ENCODE measurements at regions not wholly inside any gene's neighbourhood (a gene's known extent, or its start where the extent isn't known, plus 50 kb on each side); places are given as distances from the start of the nearest gene placed in this dataset.

DNA sequence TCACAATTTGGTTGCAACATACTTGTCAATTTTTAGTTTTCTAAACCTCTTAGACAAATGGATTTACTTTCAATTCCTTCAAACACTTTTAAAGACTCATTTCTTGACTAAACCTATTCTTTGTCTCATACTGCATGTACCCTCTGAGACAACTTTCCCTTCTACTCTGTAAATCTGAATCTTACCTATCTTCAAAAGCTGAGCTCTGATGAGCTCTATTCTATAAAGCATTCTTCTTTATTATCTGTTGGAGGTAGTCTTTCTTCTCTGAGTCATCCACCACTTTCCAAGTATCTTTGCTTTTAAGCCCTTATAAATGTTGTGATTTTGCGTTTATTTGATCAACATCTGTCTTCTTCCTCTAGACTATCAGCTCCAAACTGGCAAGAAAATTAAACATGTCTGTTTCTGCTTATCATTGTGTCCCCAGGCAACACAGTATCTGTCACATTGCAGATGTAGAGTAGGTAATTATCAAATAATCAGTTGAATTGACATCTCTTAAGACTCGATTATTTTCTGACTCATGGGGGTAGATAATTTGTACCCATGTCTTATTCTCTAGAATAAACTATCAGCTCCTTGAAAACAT, 265.6 kb upstream of the FAR2 start:
- DNase-seq = no peak
- H3K9me3 Mint-ChIP-seq = no peaks in the 10 kb centered on the region
- no peak overlapping the region for H3K27ac Mint-ChIP-seq
- H3K36me3 Mint-ChIP-seq (ENCODE audit: low read depth) = no peaks in the 10 kb centered on the region
- H3K27me3 Mint-ChIP-seq (ENCODE audit: insufficient read depth) = peaks cover 7% of the 10 kb centered on the region; the same call in 1 of the 2 replicates
- TF ChIP-seq, protein P1, sequence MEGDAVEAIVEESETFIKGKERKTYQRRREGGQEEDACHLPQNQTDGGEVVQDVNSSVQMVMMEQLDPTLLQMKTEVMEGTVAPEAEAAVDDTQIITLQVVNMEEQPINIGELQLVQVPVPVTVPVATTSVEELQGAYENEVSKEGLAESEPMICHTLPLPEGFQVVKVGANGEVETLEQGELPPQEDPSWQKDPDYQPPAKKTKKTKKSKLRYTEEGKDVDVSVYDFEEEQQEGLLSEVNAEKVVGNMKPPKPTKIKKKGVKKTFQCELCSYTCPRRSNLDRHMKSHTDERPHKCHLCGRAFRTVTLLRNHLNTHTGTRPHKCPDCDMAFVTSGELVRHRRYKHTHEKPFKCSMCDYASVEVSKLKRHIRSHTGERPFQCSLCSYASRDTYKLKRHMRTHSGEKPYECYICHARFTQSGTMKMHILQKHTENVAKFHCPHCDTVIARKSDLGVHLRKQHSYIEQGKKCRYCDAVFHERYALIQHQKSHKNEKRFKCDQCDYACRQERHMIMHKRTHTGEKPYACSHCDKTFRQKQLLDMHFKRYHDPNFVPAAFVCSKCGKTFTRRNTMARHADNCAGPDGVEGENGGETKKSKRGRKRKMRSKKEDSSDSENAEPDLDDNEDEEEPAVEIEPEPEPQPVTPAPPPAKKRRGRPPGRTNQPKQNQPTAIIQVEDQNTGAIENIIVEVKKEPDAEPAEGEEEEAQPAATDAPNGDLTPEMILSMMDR (IDR thresholded peaks at IDR 0.05) = no peak
- no peak overlapping the region for H3K4me3 Mint-ChIP-seq
- H3K4me1 Mint-ChIP-seq (ENCODE audit: low read depth) = no peaks in the 10 kb centered on the region

DNA sequence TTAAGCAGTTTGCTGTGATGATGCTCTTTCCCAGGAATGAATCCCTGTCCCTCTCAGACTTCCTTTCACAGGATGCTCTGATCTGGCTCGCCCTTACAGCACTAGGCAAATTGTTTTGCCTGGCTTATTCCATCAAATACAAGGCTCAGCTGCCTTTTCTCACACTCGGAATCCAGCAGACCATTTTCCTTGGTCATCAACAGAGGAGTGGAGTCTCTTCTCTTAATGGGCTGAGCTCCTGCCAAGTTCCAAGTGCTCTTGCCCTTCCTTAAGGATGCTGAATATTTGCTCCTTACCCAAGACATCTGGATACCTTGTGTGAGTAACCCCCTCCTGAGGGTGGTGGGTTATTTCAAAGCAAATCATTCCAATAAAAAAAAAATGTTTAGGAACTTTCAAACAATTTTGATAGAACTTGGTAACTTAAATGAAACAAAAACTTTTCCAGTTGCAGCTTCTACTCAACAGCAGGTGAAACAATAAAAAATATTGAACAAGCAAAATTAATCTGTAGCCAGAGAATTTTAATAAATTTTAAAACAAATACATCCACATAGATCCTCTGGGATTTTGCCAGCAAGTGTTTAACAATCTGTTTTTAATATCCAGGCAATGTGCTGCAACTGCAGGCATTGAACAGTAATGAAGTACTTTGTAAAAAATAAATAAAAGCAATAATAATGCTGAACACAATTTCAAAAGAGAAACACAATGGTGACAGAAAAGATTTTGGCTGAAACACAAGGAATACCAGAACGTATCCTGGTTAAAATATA, 264.0 kb upstream of the FAR2 start:
- TF ChIP-seq, protein P1 (IDR thresholded peaks at IDR 0.05) = no peak
- H3K27me3 Mint-ChIP-seq (ENCODE audit: insufficient read depth) = peaks cover 7% of the 10 kb centered on the region; the same call in 1 of the 2 replicates
- H3K27ac Mint-ChIP-seq = no peak overlapping the region
- no peaks in the 10 kb centered on the region for H3K36me3 Mint-ChIP-seq (ENCODE audit: low read depth)
- DNase-seq = no peak
- H3K4me1 Mint-ChIP-seq (ENCODE audit: low read depth) = no peaks in the 10 kb centered on the region
- H3K4me3 Mint-ChIP-seq = no peak overlapping the region
- H3K9me3 Mint-ChIP-seq = no peaks in the 10 kb centered on the region

DNA sequence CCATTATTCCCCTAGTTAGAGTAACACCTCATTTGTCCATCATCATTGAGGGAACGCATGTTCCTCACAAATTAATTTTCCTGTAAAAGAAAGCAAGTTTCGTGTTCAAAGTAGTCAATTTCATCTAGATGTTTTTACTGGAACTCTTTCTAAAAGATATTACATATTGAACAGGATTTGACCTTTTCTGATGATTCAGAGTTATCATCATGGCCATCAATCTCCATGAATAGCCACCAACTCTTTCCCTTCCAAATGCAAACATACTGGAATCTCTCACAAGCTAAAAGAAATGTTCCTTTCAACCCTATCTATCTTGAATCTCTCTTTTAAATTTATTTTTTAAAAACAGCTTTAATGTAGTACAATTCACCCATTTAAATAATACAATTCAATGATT, 263.1 kb upstream of the FAR2 start:
- no peaks in the 10 kb centered on the region for H3K4me1 Mint-ChIP-seq (ENCODE audit: low read depth)
- no peaks in the 10 kb centered on the region for H3K9me3 Mint-ChIP-seq
- no peak overlapping the region for H3K27ac Mint-ChIP-seq
- peaks cover 6% of the 10 kb centered on the region; the same call in 1 of the 2 replicates for H3K27me3 Mint-ChIP-seq (ENCODE audit: insufficient read depth)
- no peak overlapping the region for H3K4me3 Mint-ChIP-seq
- no peak for DNase-seq
- H3K36me3 Mint-ChIP-seq (ENCODE audit: low read depth) = no peaks in the 10 kb centered on the region
- TF ChIP-seq, protein P1 (IDR thresholded peaks at IDR 0.05) = no peak

DNA sequence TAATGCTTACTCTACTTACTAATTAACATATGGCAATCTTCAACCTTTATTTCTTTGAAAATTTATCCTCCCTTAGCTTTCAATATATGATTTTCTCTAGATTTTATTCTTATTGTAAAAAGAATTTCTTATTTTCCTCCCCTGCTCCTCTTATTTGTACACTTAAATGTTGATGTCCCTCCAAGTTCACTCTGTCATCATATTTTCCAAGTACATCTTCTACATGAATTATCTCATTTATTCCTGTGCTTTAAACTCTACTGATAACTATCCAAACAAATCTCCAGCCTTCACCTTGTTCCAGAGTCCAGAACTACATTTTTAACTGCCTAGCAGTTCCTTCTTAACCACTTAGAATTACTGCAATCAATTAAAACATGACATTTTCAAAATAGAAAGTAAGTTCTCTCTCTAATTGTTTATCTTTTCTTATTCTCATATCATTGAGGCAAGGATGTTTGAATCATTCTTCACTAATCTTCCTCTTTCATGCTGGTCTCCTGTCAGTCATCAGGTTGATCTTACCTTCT, 261.6 kb upstream of the FAR2 start:
- H3K27ac Mint-ChIP-seq = no peak overlapping the region
- no peaks in the 10 kb centered on the region for H3K4me1 Mint-ChIP-seq (ENCODE audit: low read depth)
- no peak overlapping the region for H3K4me3 Mint-ChIP-seq
- no peaks in the 10 kb centered on the region for H3K9me3 Mint-ChIP-seq
- no peaks in the 10 kb centered on the region for H3K36me3 Mint-ChIP-seq (ENCODE audit: low read depth)
- DNase-seq = no peak
- no peaks in the 10 kb centered on the region for H3K27me3 Mint-ChIP-seq (ENCODE audit: insufficient read depth)
- TF ChIP-seq, protein P1 (IDR thresholded peaks at IDR 0.05) = no peak

DNA sequence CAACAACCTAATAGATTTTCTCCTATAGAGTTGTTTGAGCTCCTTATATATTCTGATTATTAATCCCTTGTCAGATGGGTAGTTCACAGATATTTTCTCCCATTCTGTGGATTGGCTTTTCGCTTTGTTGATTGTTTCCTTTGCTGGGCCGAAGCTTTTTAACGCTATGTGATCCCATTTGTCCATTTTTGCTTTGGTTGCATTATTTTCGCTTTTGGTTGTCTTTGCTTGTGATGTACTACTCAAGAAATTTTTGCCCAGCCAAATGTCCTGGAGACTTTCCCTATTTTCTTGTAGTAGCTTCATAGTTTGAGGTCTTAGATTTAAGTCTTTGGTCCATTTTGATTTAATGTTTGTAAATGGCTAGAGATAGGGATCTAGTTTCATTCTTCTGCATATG, 258.4 kb upstream of the FAR2 start:
- Mint-ChIP-seq H3K4me3 (no peak overlapping the region), H3K4me1 (ENCODE audit: low read depth) (no peaks in the 10 kb centered on the region), H3K27ac (no peak overlapping the region), H3K36me3 (ENCODE audit: low read depth) (no peaks in the 10 kb centered on the region), H3K9me3 (no peaks in the 10 kb centered on the region), H3K27me3 (ENCODE audit: insufficient read depth) (no peaks in the 10 kb centered on the region)
- no peak for DNase-seq
- TF ChIP-seq, protein P1 (IDR thresholded peaks at IDR 0.05) = no peak
